ENCODE measurements at regions not wholly inside any gene's neighbourhood (a gene's known extent, or its start where the extent isn't known, plus 50 kb on each side); places are given as distances from the start of the nearest gene placed in this dataset.
A peak's percentile ranks its signal among the peaks of the same experiment; 100 is the strongest.

- no peak overlapping the region for H3K4me3 ChIP-seq (ENCODE audit: low read depth, low read length)
- no peak for DNase-seq (ENCODE audit: low read depth)
- TF ChIP-seq CTCF (IDR thresholded peaks at IDR 0.05; ENCODE audit: insufficient read depth, low read length), result no peak
These were observed 155.8 kb upstream of the GSE1 start for GRCh38 chr16:85457366-85457765.

DNA sequence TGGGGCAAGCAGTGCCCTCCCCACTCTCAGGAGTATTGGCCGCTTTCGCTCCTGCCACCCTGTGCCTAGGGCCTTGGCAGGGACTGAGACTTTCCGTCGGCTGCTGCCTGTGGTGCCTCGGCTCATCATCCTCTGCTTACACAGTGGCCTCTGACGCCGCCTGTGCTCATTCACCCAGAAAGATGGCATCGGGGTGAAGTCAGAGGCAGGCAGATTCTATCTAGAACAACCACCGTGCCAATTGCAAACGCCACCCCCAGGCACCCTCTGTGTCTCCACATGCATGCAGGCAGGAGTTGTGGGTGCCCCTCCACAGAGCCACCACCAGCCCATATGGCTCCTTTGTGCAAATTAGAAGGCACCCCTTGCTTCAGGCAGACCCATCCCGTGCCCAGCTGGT lies 154.2 kb upstream of the GSE1 start:
- no peak for DNase-seq (ENCODE audit: low read depth)
- TF ChIP-seq CTCF (IDR thresholded peaks at IDR 0.05; ENCODE audit: insufficient read depth, low read length), result no peak
- no peak overlapping the region for H3K4me3 ChIP-seq (ENCODE audit: low read depth, low read length)

- H3K4me3 ChIP-seq (ENCODE audit: low read depth, low read length), result no peak overlapping the region
- no peak for TF ChIP-seq CTCF (IDR thresholded peaks at IDR 0.05; ENCODE audit: insufficient read depth, low read length)
- DNase-seq (ENCODE audit: low read depth), result no peak
These were observed 153.4 kb upstream of the GSE1 start for GRCh38 chr16:85459529-85460251.

DNA sequence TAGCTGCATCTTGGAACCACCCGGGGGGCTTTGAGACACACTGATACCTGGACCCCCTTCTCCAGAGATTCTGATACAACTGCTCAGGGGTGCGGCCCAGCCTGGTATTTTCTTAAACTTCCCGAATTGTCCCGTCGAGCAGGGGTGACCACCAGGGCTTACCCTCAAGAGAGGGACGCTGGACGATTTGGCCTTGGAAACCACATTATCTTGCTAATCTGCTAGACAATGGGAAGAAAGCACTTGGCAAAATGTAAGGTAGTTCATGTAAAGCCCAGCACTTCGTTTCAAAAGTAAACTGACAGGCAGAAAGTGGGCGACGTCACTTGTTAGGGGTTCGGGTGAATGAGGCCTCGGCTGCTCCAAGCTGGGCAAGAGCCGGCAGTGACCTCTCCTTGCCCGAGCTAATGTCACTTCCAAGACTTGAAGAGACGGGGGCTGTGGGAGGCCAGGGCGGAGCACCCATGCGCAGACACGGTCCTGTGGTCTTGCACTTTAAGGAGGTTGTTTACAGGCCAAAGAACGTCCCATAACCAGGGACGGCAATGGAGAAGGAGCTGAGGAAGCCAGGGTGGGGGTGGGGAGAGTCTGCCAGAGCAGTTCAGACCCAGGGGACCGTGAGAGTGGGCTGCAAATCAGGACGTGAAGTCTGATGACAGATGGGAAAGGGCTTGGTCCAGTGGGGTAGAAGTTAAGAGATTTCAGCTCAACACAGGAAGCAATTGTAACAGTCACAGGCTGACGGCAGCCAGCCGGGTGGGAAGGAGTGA lies 152.7 kb upstream of the GSE1 start:
- no peak overlapping the region for H3K4me3 ChIP-seq (ENCODE audit: low read depth, low read length)
- peak; percentile 20 for DNase-seq (ENCODE audit: low read depth)
- TF ChIP-seq CTCF (IDR thresholded peaks at IDR 0.05; ENCODE audit: insufficient read depth, low read length), result no peak

DNA sequence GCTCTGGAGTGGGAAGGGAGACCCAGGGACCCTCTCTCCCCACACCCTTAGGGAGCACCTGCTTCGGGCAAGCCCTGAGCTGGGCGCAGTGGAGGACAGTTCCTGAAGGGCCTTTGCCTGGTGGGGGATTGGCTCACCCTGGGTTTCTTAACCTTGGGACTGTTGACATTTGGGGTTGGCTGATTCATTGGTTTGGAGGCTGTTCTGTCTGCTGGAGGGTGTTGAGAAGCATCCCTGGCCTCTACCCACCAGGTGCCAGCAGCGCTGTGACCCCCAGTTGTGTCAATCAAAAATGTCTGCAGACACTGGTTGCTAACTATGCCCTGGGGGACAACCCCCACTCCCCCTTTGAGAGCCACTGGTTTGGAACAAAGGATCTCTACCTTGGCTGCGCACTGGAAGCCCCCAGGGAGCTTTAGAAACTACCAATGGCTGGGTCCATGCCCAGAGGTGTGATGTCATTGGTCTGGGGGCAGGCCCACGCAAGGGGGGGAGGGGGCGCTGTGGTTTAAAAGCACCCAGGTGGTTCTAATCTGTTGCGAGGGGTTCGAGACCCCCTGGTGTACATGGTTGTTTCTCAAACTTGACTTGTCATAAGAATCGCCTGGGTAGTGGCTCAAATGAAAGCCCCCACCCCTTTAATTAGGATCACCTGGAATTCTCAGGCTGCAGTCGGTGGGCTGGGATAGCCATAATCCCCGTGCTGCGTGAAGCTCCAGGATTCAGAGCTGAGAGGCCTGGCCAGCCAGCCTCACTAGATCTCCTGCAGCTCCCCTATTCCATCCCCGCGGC lies 151.9 kb upstream of the GSE1 start:
- no peak overlapping the region for H3K4me3 ChIP-seq (ENCODE audit: low read depth, low read length)
- DNase-seq (ENCODE audit: low read depth), result peak; percentile 29
- no peak for TF ChIP-seq CTCF (IDR thresholded peaks at IDR 0.05; ENCODE audit: insufficient read depth, low read length)

DNA sequence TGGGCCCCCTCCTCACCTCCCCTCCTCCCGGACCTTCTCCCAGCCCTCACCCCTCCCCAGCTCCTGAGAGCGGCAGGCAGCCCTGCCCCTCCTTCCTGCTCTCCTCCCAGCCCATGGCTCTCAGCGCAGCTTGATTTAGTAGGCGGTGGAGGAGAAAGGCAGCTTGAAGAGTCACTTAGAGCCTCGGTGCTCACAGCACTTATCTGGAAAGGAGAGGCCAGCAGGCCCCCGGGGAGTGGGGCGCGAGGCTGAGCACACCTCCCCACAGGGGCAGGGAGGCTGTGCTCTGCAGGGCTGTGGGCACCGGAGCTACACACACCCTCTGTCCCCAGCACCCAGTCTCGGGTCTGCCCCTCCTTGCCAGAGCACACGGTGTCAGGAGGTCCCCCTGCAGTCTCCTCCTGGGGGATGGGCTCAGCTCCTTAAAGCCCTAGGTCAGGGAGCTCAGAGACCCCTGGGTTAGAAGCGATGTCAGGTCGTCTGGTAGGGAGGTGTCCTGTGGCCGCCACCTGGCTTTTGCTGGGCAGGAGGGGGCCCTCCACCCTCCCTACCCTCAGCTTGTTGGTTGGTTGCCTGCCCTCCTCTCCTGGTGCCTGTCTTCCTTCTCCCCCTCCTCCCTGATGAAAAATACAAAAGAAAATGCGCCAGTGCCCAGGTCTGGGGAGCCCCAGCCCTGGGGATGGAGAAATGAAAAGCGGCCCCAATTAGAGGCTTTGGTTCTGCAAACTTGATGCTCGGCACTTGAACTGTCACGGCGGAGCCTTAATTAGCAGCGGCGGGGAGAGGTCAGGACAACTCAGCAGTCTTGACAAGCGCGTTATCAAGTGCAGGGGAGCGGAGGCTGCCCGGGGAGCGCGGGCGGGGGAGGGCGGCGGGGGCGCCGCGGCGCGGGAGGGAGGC lies 151.1 kb upstream of the GSE1 start:
- DNase-seq (ENCODE audit: low read depth), result peak; percentile 47
- peak overlapping the region; percentile 54 for H3K4me3 ChIP-seq (ENCODE audit: low read depth, low read length)
- no peak for TF ChIP-seq CTCF (IDR thresholded peaks at IDR 0.05; ENCODE audit: insufficient read depth, low read length)

All from fibroblast of the aortic adventitia (primary cell).